ENCODE measurements at regions not wholly inside any gene's neighbourhood (a gene's known extent, or its start where the extent isn't known, plus 50 kb on each side); places are given as distances from the start of the nearest gene placed in this dataset.
"Not testable (repeated sequence)": the region's sequence is repeated elsewhere in the genome, so short reads cannot be mapped to it uniquely, and the experiment has no call there.

- no CpG with 5 or more reads among the region's 50 CpGs for WGBS
- intact Hi-C loops (cut with DNase I); H3K4me1 ChIP-seq; H3K36me3 ChIP-seq; H3K27me3 ChIP-seq; H3K9me3 ChIP-seq: not testable (repeated sequence)
- H3K4me3 ChIP-seq: peak overlapping the region; percentile 34 to 63 (median 52)
- peak; percentile 92 for DNase-seq (ENCODE audit: extremely low spot score)
- peak overlapping the region in 2 of 4 donors; percentile 66 to 73 for H3K27ac ChIP-seq (replicated peaks in 1 of 4)
These were observed 5366.8 kb upstream of the TPTE start for GRCh38 chr21:5154641-5154982.

GRCh38 chr21:5162693-5163574 lies 5358.4 kb upstream of the TPTE start:
- intact Hi-C loops (cut with DNase I): not testable (repeated sequence)

GRCh38 chr21:5165829-5166228 lies 5355.6 kb upstream of the TPTE start:
- H3K36me3 ChIP-seq; H3K27ac ChIP-seq (replicated peaks in 1 of 4); intact Hi-C loops (cut with DNase I); H3K4me3 ChIP-seq; H3K4me1 ChIP-seq; H3K9me3 ChIP-seq; DNase-seq (ENCODE audit: extremely low spot score); H3K27me3 ChIP-seq: not testable (repeated sequence)
- WGBS: no CpG with 5 or more reads among the region's 7 CpGs

More at GRCh38 chr21:5162693-5163574, 5358.4 kb upstream of the TPTE start:
- H3K27ac ChIP-seq (replicated peaks in 1 of 4); H3K9me3 ChIP-seq; H3K4me3 ChIP-seq; H3K36me3 ChIP-seq; DNase-seq (ENCODE audit: extremely low spot score); H3K27me3 ChIP-seq; H3K4me1 ChIP-seq: not testable (repeated sequence)
- WGBS: no CpG with 5 or more reads among the region's 20 CpGs

Measured in esophagus muscularis mucosa (tissue), 4 donors.